Small intestine (tissue), 7 donors: ENCODE measurements at regions not wholly inside any gene's neighbourhood (a gene's known extent, or its start where the extent isn't known, plus 50 kb on each side); places are given as distances from the start of the nearest gene placed in this dataset.
"Not testable (repeated sequence)": the region's sequence is repeated elsewhere in the genome, so short reads cannot be mapped to it uniquely, and the experiment has no call there.

ENCODE experiments used
- DNase-seq, 2 donors: peaks; one replicate each; pipeline versions ENCODE4 v3.0.0 to v3.0.0-alpha.2; 2013
- FAIRE-seq: peaks from 2 replicates; lab custom pipeline; 2012; peaks lifted over from hg19 to GRCh38; lab: Jason Lieb, UNC
- H3K27ac ChIP-seq, 3 donors: one replicate each; pipeline ENCODE4 v1.5.1; 2013; ENCODE audit warnings: low read length in 2 of 3, mild to moderate bottlenecking in 2 of 3, control low read depth in 1 of 3, inconsistent platforms in 1 of 3, low read depth in 1 of 3, moderate library complexity in 1 of 3
- H3K27me3 ChIP-seq, 3 donors: one replicate each; pipeline ENCODE4 v1.6.1; 2013; ENCODE audit warnings: low read length in 3 of 3, inconsistent platforms in 1 of 3; ENCODE audit not compliant: control insufficient read depth in 3 of 3, insufficient read depth in 3 of 3
- H3K36me3 ChIP-seq, 3 donors: one replicate each; pipeline ENCODE4 v1.6.1; 2013; ENCODE audit warnings: low read length in 3 of 3, inconsistent platforms in 1 of 3, low read depth in 1 of 3, mild to moderate bottlenecking in 1 of 3, moderate library complexity in 1 of 3; ENCODE audit not compliant: control insufficient read depth in 3 of 3, insufficient read depth in 2 of 3
- H3K4me1 ChIP-seq, 3 donors: one replicate each; pipeline ENCODE4 v1.6.1; 2013; ENCODE audit warnings: low read length in 2 of 3, inconsistent platforms in 1 of 3, low read depth in 1 of 3, mild to moderate bottlenecking in 1 of 3, moderate library complexity in 1 of 3; ENCODE audit not compliant: control insufficient read depth in 3 of 3, insufficient read depth in 2 of 3
- H3K4me3 ChIP-seq, 3 donors: one replicate each; pipeline ENCODE4 v1.5.1; 2013; ENCODE audit warnings: low read length in 3 of 3, control low read depth in 1 of 3, inconsistent platforms in 1 of 3, low read depth in 1 of 3, mild to moderate bottlenecking in 1 of 3, moderate library complexity in 1 of 3
- H3K9me3 ChIP-seq, 2 donors: one replicate each; pipeline ENCODE4 v1.6.1; 2013; ENCODE audit warnings: low read depth in 1 of 2, low read length in 1 of 2; ENCODE audit not compliant: control insufficient read depth in 2 of 2, insufficient read depth in 1 of 2
- WGBS, 3 donors: extraction: QIAGEN DNeasy Blood & Tissue Kit; methylation state at CpG; one replicate each; pipeline ENCODE4 v1.1.7; 2013; 5-methylcytosine and 5-hydroxymethylcytosine counted together
- donor health status: healthy with polysubstance abuse.
- donor health status: control.
- donor health status: control.
- donor health status: Bipolar disorder and iron deficiency.
- donor health status: healthy.

GRCh38 chr22:10727393-10727792, 4800.6 kb upstream of the OR11H1 start:
- Histone ChIP-seq H3K9me3 (peaks cover 3 to 24% of the 10 kb centered on the region in 2 donors), H3K4me1 (no peaks in the 10 kb centered on the region), H3K36me3 (no peaks in the 10 kb centered on the region), H3K27ac (no peak overlapping the region), H3K27me3 (no peaks in the 10 kb centered on the region), H3K4me3 (no peak overlapping the region)
- FAIRE-seq, result no peak
- no peak for DNase-seq
- WGBS, 3 donors, result 62 to 69% (median 67%) methylated on average over 10 of the region's 10 CpGs

- H3K4me1 ChIP-seq, FAIRE-seq, H3K36me3 ChIP-seq, H3K4me3 ChIP-seq, H3K27me3 ChIP-seq, H3K27ac ChIP-seq, DNase-seq: not testable (repeated sequence)
- peaks cover 3 to 30% of the 10 kb centered on the region in 2 donors for H3K9me3 ChIP-seq
- 50 to 53% (median 52%) methylated on average over 5 of the region's 5 CpGs for WGBS, 3 donors
These were observed 4798.0 kb upstream of the OR11H1 start for GRCh38 chr22:10729979-10730378.

GRCh38 chr22:10730706-10731105, 4797.3 kb upstream of the OR11H1 start:
- H3K4me3 ChIP-seq, DNase-seq, FAIRE-seq, H3K27ac ChIP-seq, H3K27me3 ChIP-seq, H3K36me3 ChIP-seq, H3K4me1 ChIP-seq: not testable (repeated sequence)
- whole genome bisulfite sequencing, 3 donors, result 66 to 78% (median 74%) methylated on average over 4 of the region's 4 CpGs
- peaks cover 3 to 30% of the 10 kb centered on the region in 2 donors for H3K9me3 ChIP-seq

- H3K9me3 ChIP-seq, result peaks cover 3 to 30% of the 10 kb centered on the region in 2 donors
- WGBS, 3 donors, result 56 to 63% (median 60%) methylated on average over 9 of the region's 9 CpGs
- H3K4me1 ChIP-seq, H3K27ac ChIP-seq, FAIRE-seq, H3K36me3 ChIP-seq, H3K27me3 ChIP-seq, DNase-seq, H3K4me3 ChIP-seq: not testable (repeated sequence)
These were observed 4796.6 kb upstream of the OR11H1 start for GRCh38 chr22:10731246-10731974.

GRCh38 chr22:10735075-10735474, 4792.9 kb upstream of the OR11H1 start:
- H3K9me3 ChIP-seq, result peaks cover 1 to 28% of the 10 kb centered on the region in 2 donors
- H3K4me3 ChIP-seq, H3K27me3 ChIP-seq, DNase-seq, FAIRE-seq, H3K4me1 ChIP-seq, H3K36me3 ChIP-seq, H3K27ac ChIP-seq: not testable (repeated sequence)
- WGBS, 3 donors, result 64 to 74% (median 70%) methylated on average over 2 of the region's 2 CpGs

- not testable (repeated sequence) for H3K4me1 ChIP-seq, H3K4me3 ChIP-seq, H3K36me3 ChIP-seq, H3K27me3 ChIP-seq, DNase-seq, FAIRE-seq, H3K27ac ChIP-seq
- WGBS, 3 donors, result 77 to 100% (median 83%) methylated on average over 1 to 2 of the region's 2 CpGs
- H3K9me3 ChIP-seq, result peaks cover 2 to 22% of the 10 kb centered on the region in 2 donors
These were observed 4791.1 kb upstream of the OR11H1 start for GRCh38 chr22:10736879-10737278.

GRCh38 chr22:10737931-10738330, 4790.1 kb upstream of the OR11H1 start:
- peaks cover 4 to 28% of the 10 kb centered on the region in 2 donors for H3K9me3 ChIP-seq
- H3K4me1 ChIP-seq, H3K4me3 ChIP-seq, DNase-seq, H3K27me3 ChIP-seq, FAIRE-seq, H3K36me3 ChIP-seq, H3K27ac ChIP-seq: not testable (repeated sequence)
- 76 to 87% (median 82%) methylated on average over 2 of the region's 2 CpGs for WGBS, 3 donors

GRCh38 chr22:10741210-10741609, 4786.8 kb upstream of the OR11H1 start:
- Histone ChIP-seq H3K9me3 (peaks cover 4 to 27% of the 10 kb centered on the region in 2 donors), H3K36me3 (no peaks in the 10 kb centered on the region), H3K27ac (no peak overlapping the region), H3K27me3 (no peaks in the 10 kb centered on the region), H3K4me1 (no peaks in the 10 kb centered on the region), H3K4me3 (no peak overlapping the region)
- DNase-seq (no peak), FAIRE-seq (no peak)
- WGBS, 3 donors, result 68 to 81% (median 80%) methylated on average over 27 to 30 of the region's 30 CpGs
